Natural killer cell (primary cell): ENCODE measurements at regions not wholly inside any gene's neighbourhood (a gene's known extent, or its start where the extent isn't known, plus 50 kb on each side); places are given as distances from the start of the nearest gene placed in this dataset.

Experiments
- ATAC-seq, 3 donors: fragments of 150-1000 bp in 2 of 3; fragments of 200-7000 bp in 1 of 3; cut with Tn5 transposase; 1 replicate in 1 of 3; 2 replicates in 2 of 3; pipeline ENCODE4 v1.10.0; 2021; ENCODE audit warnings: mild to moderate bottlenecking in 2 of 3, moderate library complexity in 2 of 3
- DNase-seq, 2 donors: peaks; one replicate each; pipeline versions ENCODE4 v3.0.0 to v3.0.0-alpha.2; 2013 to 2021; ENCODE audit warnings: mixed read lengths in 1 of 2
- H3K27ac ChIP-seq: one replicate; pipeline ENCODE4 v1.5.1; 2013; ENCODE audit warnings: mild to moderate bottlenecking, low read length
- H3K27me3 ChIP-seq: one replicate; pipeline ENCODE4 v1.6.1; 2013; ENCODE audit warnings: low read length; ENCODE audit not compliant: control insufficient read depth, insufficient read depth
- H3K36me3 ChIP-seq: one replicate; pipeline ENCODE4 v1.6.1; 2013; ENCODE audit warnings: low read length; ENCODE audit not compliant: control insufficient read depth, insufficient read depth
- H3K4me1 ChIP-seq: one replicate; pipeline ENCODE4 v1.6.1; 2013; ENCODE audit warnings: low read length; ENCODE audit not compliant: control insufficient read depth, insufficient read depth
- H3K4me3 ChIP-seq: one replicate; pipeline ENCODE4 v1.5.1; 2013; ENCODE audit warnings: low read length
- H3K9me3 ChIP-seq: one replicate; pipeline ENCODE4 v1.6.1; 2013; ENCODE audit warnings: low read length; ENCODE audit not compliant: control insufficient read depth, insufficient read depth
- H3K27ac Mint-ChIP-seq, 2 donors: one replicate each; pipeline ENCODE4 v1.8.0; 2022; ENCODE audit warnings: mild to moderate bottlenecking in 2 of 2, mixed read lengths in 2 of 2, moderate library complexity in 1 of 2
- H3K27me3 Mint-ChIP-seq, 2 donors: one replicate each; pipeline ENCODE4 v1.8.0; 2022; ENCODE audit warnings: low read depth in 2 of 2, mixed read lengths in 2 of 2
- H3K36me3 Mint-ChIP-seq: one replicate; pipeline ENCODE4 v1.8.0; 2022; ENCODE audit warnings: mixed read lengths
- H3K4me1 Mint-ChIP-seq, 2 donors: one replicate each; pipeline ENCODE4 v1.8.0; 2022; ENCODE audit warnings: mixed read lengths in 2 of 2
- H3K4me3 Mint-ChIP-seq: one replicate; pipeline ENCODE4 v1.8.0; 2022; ENCODE audit warnings: mild to moderate bottlenecking, moderate library complexity, mixed read lengths
- H3K9me3 Mint-ChIP-seq, 2 donors: one replicate each; pipeline ENCODE4 v1.8.0; 2022; ENCODE audit warnings: mixed read lengths in 2 of 2
- CTCF ChIP-seq: fragments of 200-600 bp; IDR thresholded peaks from one replicate; pipeline ENCODE4 v1.8.0; 2022; ENCODE audit warnings: antibody characterized with exemption
- WGBS: methylation state at CpG from one replicate; pipeline ENCODE4 v1.1.7; 2013; ENCODE audit warnings: missing lambda C conversion rate; ENCODE audit not compliant: insufficient coverage; 5-methylcytosine and 5-hydroxymethylcytosine counted together
- intact Hi-C: fragments of 100-400 bp; cut with micrococcal nuclease; formaldehyde crosslinking; loops from one replicate; pipeline ENCODE4 v1.14.2; 2022

- H3K36me3 ChIP-seq: no peaks in the 10 kb centered on the region
- H3K9me3 ChIP-seq: no peaks in the 10 kb centered on the region
- Mint-ChIP-seq H3K36me3 (no peaks in the 10 kb centered on the region), H3K9me3 (no peaks in the 10 kb centered on the region), H3K4me1 (peaks cover 24 to 29% of the 10 kb centered on the region in 2 donors), H3K27me3 (peaks cover 38 to 77% of the 10 kb centered on the region in 2 donors), H3K4me3 (peak overlapping the region; percentile 81), H3K27ac (peak overlapping the region in 1 of 2 donors; percentile 46)
- ATAC-seq (peak; percentile 89 to 99 (median 94)), DNase-seq (peak; percentile 40 to 69)
- 23% methylated on average over 8 of the region's 8 CpGs for WGBS
- H3K4me1 ChIP-seq: peaks cover 16% of the 10 kb centered on the region
- TF ChIP-seq CTCF: no peak
- intact Hi-C loops: no loop called here
- H3K27me3 ChIP-seq: no peaks in the 10 kb centered on the region
- no peak overlapping the region for H3K4me3 ChIP-seq
- no peak overlapping the region for H3K27ac ChIP-seq
Measured at GRCh38 chr15:93141371-93141794, 52.4 kb upstream of the RGMA start.

GRCh38 chr15:93139436-93139835 lies 50.4 kb upstream of the RGMA start:
- Histone ChIP-seq H3K36me3 (no peaks in the 10 kb centered on the region), H3K27ac (no peak overlapping the region), H3K4me1 (peaks cover 16% of the 10 kb centered on the region), H3K9me3 (no peaks in the 10 kb centered on the region), H3K4me3 (no peak overlapping the region), H3K27me3 (no peaks in the 10 kb centered on the region)
- no peak for ATAC-seq
- no peaks in the 10 kb centered on the region for H3K36me3 Mint-ChIP-seq
- H3K27ac Mint-ChIP-seq: no peak overlapping the region
- H3K4me3 Mint-ChIP-seq: no peak overlapping the region
- WGBS: 85% methylated on average over 8 of the region's 8 CpGs
- no peak for DNase-seq
- no peak for TF ChIP-seq CTCF
- no peaks in the 10 kb centered on the region for H3K9me3 Mint-ChIP-seq
- intact Hi-C loops: no loop called here
- H3K4me1 Mint-ChIP-seq: peaks cover 24 to 29% of the 10 kb centered on the region in 2 donors
- H3K27me3 Mint-ChIP-seq: peaks cover 32 to 67% of the 10 kb centered on the region in 2 donors

GRCh38 chr15:93138681-93139250 lies 49.8 kb upstream of the RGMA start:
- Mint-ChIP-seq H3K4me3 (no peak overlapping the region), H3K27me3 (peaks cover 30 to 61% of the 10 kb centered on the region in 2 donors), H3K36me3 (no peaks in the 10 kb centered on the region), H3K27ac (no peak overlapping the region), H3K9me3 (no peaks in the 10 kb centered on the region), H3K4me1 (peaks cover 24 to 29% of the 10 kb centered on the region in 2 donors)
- intact Hi-C loops: no loop called here
- Histone ChIP-seq H3K4me3 (no peak overlapping the region), H3K36me3 (no peaks in the 10 kb centered on the region), H3K9me3 (no peaks in the 10 kb centered on the region), H3K4me1 (peaks cover 16% of the 10 kb centered on the region), H3K27ac (no peak overlapping the region), H3K27me3 (no peaks in the 10 kb centered on the region)
- 80% methylated on average over 3 of the region's 3 CpGs for WGBS
- DNase-seq: no peak
- TF ChIP-seq CTCF: no peak
- no peak for ATAC-seq
